HepG2 (cell line): ENCODE measurements at regions not wholly inside any gene's neighbourhood (a gene's known extent, or its start where the extent isn't known, plus 50 kb on each side); places are given as distances from the start of the nearest gene placed in this dataset.

Experiments
- ATAC-seq: fragments of 200-7000 bp; cut with Tn5 transposase; 3 replicates; pipeline ENCODE4 v1.9.1; 2020; ENCODE audit warnings: mild to moderate bottlenecking, moderate library complexity
- BruUV-seq: library from RNA; stranded (reverse); fragments of 400-500 nt; replicated peaks from 2 replicates; lab custom pipeline; 2021; lab: Mats Ljungman, UMichigan
- CTCF ChIA-PET: fragments of 300-600 bp; formaldehyde crosslinking; extraction: SDS; loops from one replicate; lab custom pipeline; 2021; ENCODE audit warnings: low total read pairs, inconsistent platforms, low intra/inter-chr PET ratio; lab: Yijun Ruan, JAX
- POLR2A ChIA-PET: fragments of 350-600 bp; sonication (Branson Sonifier 250); formaldehyde crosslinking; loops from one replicate; lab custom pipeline; 2020; ENCODE audit warnings: antibody characterized with exemption, inconsistent platforms; lab: Yijun Ruan, JAX
- DNase-seq: peaks from one replicate; pipeline ENCODE4 v3.0.0-alpha.2; 2015; ENCODE audit warnings: low spot score
- FAIRE-seq: peaks from 3 replicates; lab custom pipeline; 2011; peaks lifted over from hg19 to GRCh38; lab: Jason Lieb, UNC
- H2AFZ ChIP-seq: one replicate; pipeline ENCODE4 v1.6.1; 2011; ENCODE audit warnings: low read length, inconsistent platforms
- H3K27ac ChIP-seq: fragments of 300-600 bp; 3 replicates; pipeline ENCODE4 v1.8.0; 2011; ENCODE audit warnings: mixed run types, mild to moderate bottlenecking, mixed read lengths, low read length, inconsistent platforms; ENCODE audit not compliant: insufficient read depth; ENCODE audit errors: extremely low read length
- H3K27me3 ChIP-seq, 2 experiments: fragments of 200-600 bp in 1 of 2; 2 replicates in 1 of 2; 3 replicates in 1 of 2; pipeline versions ENCODE4 v1.6.0 to v1.8.0; 2011; ENCODE audit warnings: low read length in 2 of 2, mild to moderate bottlenecking in 2 of 2, moderate library complexity in 2 of 2, inconsistent platforms in 1 of 2; ENCODE audit not compliant: insufficient read depth in 2 of 2, control insufficient read depth in 1 of 2
- H3K36me3 ChIP-seq, 2 experiments: fragments of 200-600 bp in 1 of 2; replicated peaks in 1 of 2; 2 replicates in 1 of 2; 3 replicates in 1 of 2; pipeline versions ENCODE4 v1.5.1 to v1.8.0; 2011; ENCODE audit warnings: low read length in 2 of 2, inconsistent platforms in 1 of 2; ENCODE audit not compliant: insufficient read depth in 2 of 2, control insufficient read depth in 1 of 2
- H3K4me1 ChIP-seq: 2 replicates; pipeline ENCODE4 v1.5.1; 2012; ENCODE audit warnings: low read length, inconsistent platforms; ENCODE audit not compliant: insufficient read depth
- H3K4me2 ChIP-seq: 2 replicates; pipeline ENCODE4 v1.6.0; 2011; ENCODE audit warnings: low read depth, low read length, inconsistent platforms
- H3K4me3 ChIP-seq, 3 experiments: fragments of 200-600 bp in 1 of 3; sonication (generic), shearing (Covaris generic) in 1 of 3; replicated peaks in 1 of 3; 2 replicates each; pipeline ENCODE4 v1.5.1; 2011 to 2016; ENCODE audit warnings: low read length in 3 of 3, inconsistent platforms in 2 of 3, low read depth in 2 of 3, mild to moderate bottlenecking in 2 of 3, control low read depth in 1 of 3, mixed read lengths in 1 of 3; ENCODE audit not compliant: insufficient read depth in 1 of 3
- H3K79me2 ChIP-seq: one replicate; pipeline ENCODE4 v1.6.1; 2011; ENCODE audit warnings: low read length, inconsistent platforms; ENCODE audit not compliant: insufficient read depth
- H3K9ac ChIP-seq: 2 replicates; pipeline ENCODE4 v1.6.0; 2011; ENCODE audit warnings: mild to moderate bottlenecking, low read depth, low read length, inconsistent platforms; ENCODE audit not compliant: insufficient read depth
- H3K9me3 ChIP-seq: 2 replicates; pipeline ENCODE4 v1.5.1; 2012; ENCODE audit warnings: mild to moderate bottlenecking, low read length
- H4K20me1 ChIP-seq: 2 replicates; pipeline ENCODE4 v1.6.0; 2011; ENCODE audit warnings: inconsistent platforms, mild to moderate bottlenecking, low read length, moderate library complexity; ENCODE audit not compliant: insufficient read depth
- EHMT2 ChIP-seq: fragments of 200-600 bp; sonication (generic); IDR thresholded peaks from 2 replicates; pipeline ENCODE4 v1.7.0; 2017; ENCODE audit warnings: antibody characterized with exemption, low read depth, low read length, borderline replicate concordance
- ISX ChIP-seq: sonication (generic); formaldehyde crosslinking; conservative IDR thresholded peaks from 2 replicates; pipeline ENCODE4 v1.5.0; 2020; ENCODE audit warnings: missing genetic modification reagents
- KDM3A ChIP-seq: IDR thresholded peaks from 2 replicates; pipeline ENCODE4 v1.6.1; 2018; ENCODE audit warnings: low read depth, missing compliant biosample characterization
- MEF2D ChIP-seq: sonication (generic); formaldehyde crosslinking; IDR thresholded peaks from 2 replicates; pipeline ENCODE4 v1.5.1; 2020; ENCODE audit warnings: mild to moderate bottlenecking, missing genetic modification reagents
- NFYB ChIP-seq: sonication (generic); formaldehyde crosslinking; IDR thresholded peaks from 2 replicates; pipeline ENCODE4 v1.4.0; 2020; ENCODE audit warnings: missing genetic modification reagents
- REL ChIP-seq: sonication (generic); formaldehyde crosslinking; conservative IDR thresholded peaks from 2 replicates; pipeline ENCODE4 v1.8.0; 2022; ENCODE audit warnings: mild to moderate bottlenecking, missing genetic modification reagents, moderate library complexity
- SATB2 ChIP-seq: sonication (generic); formaldehyde crosslinking; IDR thresholded peaks from 2 replicates; pipeline ENCODE4 v1.5.0; 2020; ENCODE audit warnings: missing genetic modification reagents
- SNRNP70 ChIP-seq: fragments of 200-400 bp; formaldehyde crosslinking; IDR thresholded peaks from 2 replicates; pipeline ENCODE4 v1.6.1; 2017; ENCODE audit warnings: mild to moderate bottlenecking, low read depth, low read length, moderate library complexity
- ZNF264 ChIP-seq: sonication (generic); formaldehyde crosslinking; IDR thresholded peaks from 2 replicates; pipeline ENCODE4 v1.4.0; 2020; ENCODE audit warnings: missing genetic modification reagents
- ZNF660 ChIP-seq: sonication (generic); formaldehyde crosslinking; IDR thresholded peaks from 2 replicates; pipeline ENCODE4 v1.5.1; 2020; ENCODE audit warnings: mild to moderate bottlenecking, low read depth, missing genetic modification reagents, borderline replicate concordance
- WGBS: methylation state at CpG from one replicate; pipeline ENCODE4 v1.1.6; 2017; ENCODE audit warnings: low lambda C conversion rate; 5-methylcytosine and 5-hydroxymethylcytosine counted together
- in situ Hi-C: cut with HindIII; loops from 2 replicates; pipeline ENCODE4 v1.10.0; 2017; ENCODE audit warnings: low pct_unique_long_range_greater_than_20kb; ENCODE audit not compliant: extremely low pct_ligation_motif_present
- intact Hi-C: fragments of 100-400 bp; cut with micrococcal nuclease; formaldehyde crosslinking; loops from one replicate; pipeline ENCODE4 v1.10.0; 2022; ENCODE audit not compliant: unreplicated experiment
- TF ChIP-seq, protein P1 (sequence below): sonication (generic); formaldehyde crosslinking; IDR thresholded peaks from 2 replicates; pipeline ENCODE4 v1.8.0; 2022; ENCODE audit warnings: mild to moderate bottlenecking, missing genetic modification reagents, moderate library complexity

DNA sequence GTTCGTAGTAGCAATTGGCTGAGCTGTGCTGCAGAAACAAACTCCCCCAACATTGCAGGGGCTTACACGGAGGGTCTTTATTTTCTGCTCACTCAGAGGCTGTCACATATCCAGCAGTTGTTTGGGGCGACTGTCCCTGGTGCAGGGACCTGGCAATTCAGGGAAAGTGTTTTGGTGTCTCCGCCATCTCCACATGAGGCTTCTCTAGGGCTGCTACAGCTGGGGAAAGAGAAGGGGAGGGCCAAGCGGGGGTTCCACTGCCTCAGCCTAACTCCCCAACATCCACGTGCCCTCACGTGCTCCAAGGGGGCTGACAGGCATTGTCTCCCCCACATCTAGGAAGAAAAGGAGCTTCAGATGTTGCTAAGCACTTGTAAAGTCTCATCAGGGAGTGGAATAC is 61.3 kb upstream of the NXT1 start:
- no TSS peak for BruUV-seq
- DNase-seq = no peak
- WGBS = 40% methylated on average over 7 of the region's 7 CpGs
- Histone ChIP-seq H3K27ac (no peak overlapping the region), H3K9me3 (no peaks in the 10 kb centered on the region), H3K4me1 (peaks cover 17% of the 10 kb centered on the region), H3K79me2 (no peaks in the 10 kb centered on the region), H2AFZ (no peak overlapping the region), H3K9ac (no peak overlapping the region), H3K4me2 (no peak overlapping the region), H3K27me3 (peaks cover 0 to 5% of the 10 kb centered on the region in 2 experiments; a peak in 2 of 5 replicates), H3K4me3 (no peak overlapping the region), H3K36me3 (no peaks in the 10 kb centered on the region), H4K20me1 (no peaks in the 10 kb centered on the region)
- in situ Hi-C loops = no loop called here
- no peak for ATAC-seq
- ChIA-PET CTCF (no interaction called here), POLR2A (no interaction called here)
- no peak for TF ChIP-seq SATB2 (CRISPR knock-in tag)
- TF ChIP-seq, protein P1, sequence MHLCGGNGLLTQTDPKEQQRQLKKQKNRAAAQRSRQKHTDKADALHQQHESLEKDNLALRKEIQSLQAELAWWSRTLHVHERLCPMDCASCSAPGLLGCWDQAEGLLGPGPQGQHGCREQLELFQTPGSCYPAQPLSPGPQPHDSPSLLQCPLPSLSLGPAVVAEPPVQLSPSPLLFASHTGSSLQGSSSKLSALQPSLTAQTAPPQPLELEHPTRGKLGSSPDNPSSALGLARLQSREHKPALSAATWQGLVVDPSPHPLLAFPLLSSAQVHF (CRISPR knock-in tag) = no peak
- TF ChIP-seq KDM3A (CRISPR knock-in tag) = no peak
- TF ChIP-seq NFYB = no peak
- TF ChIP-seq ISX (CRISPR knock-in tag) = no peak
- no peak for TF ChIP-seq EHMT2
- TF ChIP-seq ZNF660 (CRISPR knock-in tag) = no peak
- TF ChIP-seq SNRNP70 = no peak
- TF ChIP-seq ZNF264 (CRISPR knock-in tag) = no peak
- TF ChIP-seq MEF2D (CRISPR knock-in tag) = no peak
- no peak for TF ChIP-seq REL (CRISPR knock-in tag)
- intact Hi-C loops = no loop called here
- FAIRE-seq = no peak
